HEK293 (cell line): ENCODE measurements at regions not wholly inside any gene's neighbourhood (a gene's known extent, or its start where the extent isn't known, plus 50 kb on each side); places are given as distances from the start of the nearest gene placed in this dataset.

Experiments
- CTCF ChIA-PET: fragments of 350-600 bp; formaldehyde crosslinking; extraction: SDS; loops from one replicate; lab custom pipeline; 2021; ENCODE audit warnings: antibody characterized with exemption; lab: Yijun Ruan, JAX
- POLR2A ChIA-PET: fragments of 300-600 bp; formaldehyde crosslinking; extraction: SDS; loops from one replicate; lab custom pipeline; 2020; ENCODE audit warnings: antibody characterized with exemption, inconsistent platforms; lab: Yijun Ruan, JAX
- H3K27ac ChIP-seq: fragments of 200-500 bp; sonication (Bioruptor generic); 2 replicates; pipeline ENCODE4 v1.5.1; 2014; ENCODE audit warnings: low read depth, low read length, control low read depth, inconsistent platforms; ENCODE audit errors: extremely low read depth
- H3K36me3 ChIP-seq, 2 experiments: fragments of 200-500 bp in 1 of 2; sonication (Bioruptor generic) in 1 of 2; 1 replicate in 1 of 2; 2 replicates in 1 of 2; pipeline ENCODE4 v1.5.1; 2014 to 2017; ENCODE audit warnings: inconsistent platforms in 2 of 2, low read length in 2 of 2; ENCODE audit not compliant: control insufficient read depth in 2 of 2, insufficient read depth in 1 of 2
- H3K4me1 ChIP-seq: fragments of 200-500 bp; sonication (Bioruptor generic); 2 replicates; pipeline ENCODE4 v1.5.1; 2014; ENCODE audit warnings: mild to moderate bottlenecking, low read length, inconsistent platforms; ENCODE audit not compliant: control insufficient read depth, insufficient read depth
- H3K4me3 ChIP-seq: 2 replicates; pipeline ENCODE4 v1.5.1; 2011; ENCODE audit warnings: low read depth, mild to moderate bottlenecking, control low read depth, low read length, moderate library complexity
- H3K9me3 ChIP-seq: fragments of 200-500 bp; sonication (Bioruptor generic); 2 replicates; pipeline ENCODE4 v1.5.1; 2014; ENCODE audit warnings: low read depth, low read length, inconsistent platforms; ENCODE audit not compliant: control insufficient read depth, insufficient read depth
- FEZF1 ChIP-seq: fragments of 450-650 bp; formaldehyde crosslinking; IDR thresholded peaks from 2 replicates; pipeline ENCODE4 v1.5.1; 2016; ENCODE audit warnings: missing biosample characterization, missing genetic modification characterization
- HOXC10 ChIP-seq: sonication (generic); formaldehyde crosslinking; IDR thresholded peaks from 2 replicates; pipeline ENCODE4 v1.8.1; 2023; ENCODE audit warnings: mild to moderate bottlenecking, missing genetic modification reagents
- IKZF3 ChIP-seq: fragments of 450-650 bp; IDR thresholded peaks from 2 replicates; pipeline ENCODE4 v1.5.0; 2018; ENCODE audit warnings: missing biosample characterization, mild to moderate bottlenecking, missing genetic modification characterization, moderate library complexity
- OSR2 ChIP-seq: fragments of 450-650 bp; formaldehyde crosslinking; IDR thresholded peaks from 2 replicates; pipeline ENCODE4 v1.5.1; 2016; ENCODE audit warnings: missing biosample characterization, missing genetic modification characterization
- PRDM1 ChIP-seq: fragments of 450-650 bp; formaldehyde crosslinking; IDR thresholded peaks from 2 replicates; pipeline ENCODE4; 2016; ENCODE audit warnings: missing biosample characterization, missing genetic modification characterization
- PRDM6 ChIP-seq: fragments of 450-650 bp; formaldehyde crosslinking; IDR thresholded peaks from 2 replicates; pipeline ENCODE4 v1.5.1; 2017; ENCODE audit warnings: missing biosample characterization, missing genetic modification characterization
- SP2 ChIP-seq: fragments of 450-650 bp; formaldehyde crosslinking; IDR thresholded peaks from 2 replicates; pipeline ENCODE4 v1.5.1; 2016; ENCODE audit warnings: missing biosample characterization, missing genetic modification characterization
- SP7 ChIP-seq: fragments of 450-650 bp; formaldehyde crosslinking; IDR thresholded peaks from 2 replicates; pipeline ENCODE4 v1.5.1; 2016; ENCODE audit warnings: missing biosample characterization, missing genetic modification characterization
- TCF7L2 ChIP-seq: IDR thresholded peaks from 2 replicates; pipeline ENCODE4 v1.6.1; 2011; ENCODE audit warnings: low read depth, mild to moderate bottlenecking, inconsistent platforms, low read length, moderate library complexity, borderline replicate concordance
- TRIM28 ChIP-seq: IDR thresholded peaks from 2 replicates; pipeline ENCODE4 v1.6.1; 2011; ENCODE audit warnings: low read length, control low read depth, borderline replicate concordance
- ZBTB48 ChIP-seq: fragments of 450-650 bp; formaldehyde crosslinking; IDR thresholded peaks from 2 replicates; pipeline ENCODE4 v1.5.1; 2016; ENCODE audit warnings: missing biosample characterization, missing genetic modification characterization
- ZFP3 ChIP-seq: fragments of 450-650 bp; formaldehyde crosslinking; IDR thresholded peaks from 2 replicates; pipeline ENCODE4 v1.5.1; 2016; ENCODE audit warnings: low read depth, missing biosample characterization, missing genetic modification characterization
- ZIC2 ChIP-seq: fragments of 450-650 bp; formaldehyde crosslinking; IDR thresholded peaks from 2 replicates; pipeline ENCODE4 v1.5.1; 2016; ENCODE audit warnings: missing biosample characterization, missing genetic modification characterization
- ZNF19 ChIP-seq: fragments of 450-650 bp; formaldehyde crosslinking; IDR thresholded peaks from 2 replicates; pipeline ENCODE4; 2016; ENCODE audit warnings: missing biosample characterization, missing genetic modification characterization, low read depth
- ZNF341 ChIP-seq: fragments of 450-650 bp; formaldehyde crosslinking; IDR thresholded peaks from 2 replicates; pipeline ENCODE4; 2016; ENCODE audit warnings: low read depth, missing biosample characterization, missing genetic modification characterization
- ZNF404 ChIP-seq: fragments of 450-650 bp; formaldehyde crosslinking; IDR thresholded peaks from 2 replicates; pipeline ENCODE4 v1.5.1; 2017; ENCODE audit warnings: missing biosample characterization, missing genetic modification characterization
- ZNF416 ChIP-seq: fragments of 450-650 bp; formaldehyde crosslinking; IDR thresholded peaks from 2 replicates; pipeline ENCODE4 v1.5.1; 2016; ENCODE audit warnings: missing biosample characterization, missing genetic modification characterization
- ZNF433 ChIP-seq: fragments of 450-650 bp; formaldehyde crosslinking; IDR thresholded peaks from 2 replicates; pipeline ENCODE4 v1.5.1; 2016; ENCODE audit warnings: missing biosample characterization, missing genetic modification characterization, low read depth
- ZNF501 ChIP-seq: fragments of 450-650 bp; formaldehyde crosslinking; IDR thresholded peaks from 2 replicates; pipeline ENCODE4 v1.5.1; 2016; ENCODE audit warnings: missing biosample characterization, missing genetic modification characterization
- ZNF624 ChIP-seq: fragments of 450-650 bp; formaldehyde crosslinking; IDR thresholded peaks from 2 replicates; pipeline ENCODE4 v1.5.1; 2017; ENCODE audit warnings: missing biosample characterization, missing genetic modification characterization
- ZNF626 ChIP-seq: fragments of 450-650 bp; sonication (Bioruptor Pico); formaldehyde crosslinking; IDR thresholded peaks from 2 replicates; pipeline ENCODE4 v1.5.1; 2018; ENCODE audit warnings: missing biosample characterization, missing genetic modification characterization, inconsistent platforms
- ZNF660 ChIP-seq: fragments of 450-650 bp; IDR thresholded peaks from 2 replicates; pipeline ENCODE4 v1.5.1; 2018; ENCODE audit warnings: missing biosample characterization, mild to moderate bottlenecking, missing genetic modification characterization
- ZNF664 ChIP-seq: fragments of 450-650 bp; formaldehyde crosslinking; IDR thresholded peaks from 2 replicates; pipeline ENCODE4 v1.5.1; 2016; ENCODE audit warnings: missing biosample characterization, missing genetic modification characterization
- ZNF701 ChIP-seq: fragments of 450-650 bp; formaldehyde crosslinking; IDR thresholded peaks from 2 replicates; pipeline ENCODE4 v1.5.1; 2016; ENCODE audit warnings: missing biosample characterization, missing genetic modification characterization
- ZNF792 ChIP-seq: fragments of 450-650 bp; formaldehyde crosslinking; IDR thresholded peaks from 2 replicates; pipeline ENCODE4 v1.5.1; 2016; ENCODE audit warnings: missing biosample characterization, missing genetic modification characterization
- ZNF830 ChIP-seq: fragments of 450-650 bp; IDR thresholded peaks from 2 replicates; pipeline ENCODE4 v1.5.0; 2018; ENCODE audit warnings: missing biosample characterization, missing genetic modification characterization, low read depth, mild to moderate bottlenecking, moderate library complexity
- ZSCAN23 ChIP-seq: fragments of 450-650 bp; formaldehyde crosslinking; IDR thresholded peaks from 2 replicates; pipeline ENCODE4 v1.5.1; 2016; ENCODE audit warnings: missing biosample characterization, missing genetic modification characterization
- TF ChIP-seq, protein P1 (sequence below): fragments of 450-650 bp; formaldehyde crosslinking; IDR thresholded peaks from 2 replicates; pipeline ENCODE4; 2016; ENCODE audit warnings: missing biosample characterization, missing genetic modification characterization
- TF ChIP-seq, protein P2 (sequence below): fragments of 450-650 bp; formaldehyde crosslinking; IDR thresholded peaks from 2 replicates; pipeline ENCODE4 v1.5.1; 2017; ENCODE audit warnings: missing biosample characterization, missing genetic modification characterization
- TF ChIP-seq, protein P3 (sequence below): fragments of 450-650 bp; formaldehyde crosslinking; IDR thresholded peaks from 2 replicates; pipeline ENCODE4 v1.5.1; 2016; ENCODE audit warnings: missing biosample characterization, missing genetic modification characterization

DNA sequence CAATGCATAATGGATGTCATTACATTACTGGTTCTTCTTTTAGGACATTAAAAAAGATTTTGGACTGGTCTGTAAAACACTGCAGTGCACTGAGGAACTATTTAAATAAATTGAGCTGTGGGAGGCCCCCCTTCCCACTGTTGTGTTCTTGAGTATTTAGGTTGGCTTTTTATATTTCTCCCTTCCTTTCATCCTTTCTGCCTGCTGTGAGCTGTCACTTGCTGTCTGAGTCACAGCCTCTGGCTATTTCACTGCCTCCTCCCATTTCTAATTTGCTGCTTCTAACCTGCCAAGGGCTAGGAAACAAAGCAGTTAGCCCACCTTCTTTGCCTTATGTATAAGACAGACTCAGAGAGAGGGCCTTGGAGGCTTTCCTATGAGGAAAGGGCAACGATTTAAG, 89.0 kb upstream of the FNDC3B start:
- no peak overlapping the region for H3K4me3 ChIP-seq
- H3K36me3 ChIP-seq = no peaks in the 10 kb centered on the region
- TF ChIP-seq PRDM6 (tag by site-specific recombination) = peak; percentile 75
- TF ChIP-seq, protein P1, sequence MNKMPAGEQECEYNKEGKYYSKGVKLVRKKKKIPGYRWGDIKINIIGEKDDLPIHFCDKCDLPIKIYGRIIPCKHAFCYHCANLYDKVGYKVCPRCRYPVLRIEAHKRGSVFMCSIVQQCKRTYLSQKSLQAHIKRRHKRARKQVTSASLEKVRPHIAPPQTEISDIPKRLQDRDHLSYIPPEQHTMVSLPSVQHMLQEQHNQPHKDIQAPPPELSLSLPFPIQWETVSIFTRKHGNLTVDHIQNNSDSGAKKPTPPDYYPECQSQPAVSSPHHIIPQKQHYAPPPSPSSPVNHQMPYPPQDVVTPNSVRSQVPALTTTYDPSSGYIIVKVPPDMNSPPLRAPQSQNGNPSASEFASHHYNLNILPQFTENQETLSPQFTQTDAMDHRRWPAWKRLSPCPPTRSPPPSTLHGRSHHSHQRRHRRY (tag by site-specific recombination) = no peak
- peak; percentile 61 for TF ChIP-seq ZIC2
- no peak for TF ChIP-seq ZNF664
- TF ChIP-seq ZNF433 (tag by site-specific recombination) = no peak
- TF ChIP-seq OSR2 = no peak
- TF ChIP-seq IKZF3 (tag by site-specific recombination) = peak; percentile 10; the same call in 1 of the 2 replicates
- 0 out of 2 replicates have a peak, but pooled peaks have one; percentile 47 for TF ChIP-seq ZNF660 (tag by site-specific recombination)
- no peak for TF ChIP-seq SP7 (tag by site-specific recombination)
- TF ChIP-seq ZNF501 (tag by site-specific recombination) = no peak
- TF ChIP-seq FEZF1 (tag by site-specific recombination) = peak; percentile 22; the same call in 1 of the 2 replicates
- TF ChIP-seq ZNF701 (tag by site-specific recombination) = no peak
- TF ChIP-seq ZFP3 (tag by site-specific recombination) = no peak
- peak; percentile 78 for TF ChIP-seq PRDM1 (tag by site-specific recombination)
- TF ChIP-seq ZNF19 = no peak
- peak; percentile 39; the same call in 1 of the 2 replicates for TF ChIP-seq TRIM28
- peak; percentile 82; the same call in 1 of the 2 replicates for TF ChIP-seq TCF7L2
- no peak for TF ChIP-seq ZNF341 (tag by site-specific recombination)
- peak; percentile 66; the same call in 1 of the 2 replicates for TF ChIP-seq ZBTB48 (tag by site-specific recombination)
- TF ChIP-seq, protein P2, sequence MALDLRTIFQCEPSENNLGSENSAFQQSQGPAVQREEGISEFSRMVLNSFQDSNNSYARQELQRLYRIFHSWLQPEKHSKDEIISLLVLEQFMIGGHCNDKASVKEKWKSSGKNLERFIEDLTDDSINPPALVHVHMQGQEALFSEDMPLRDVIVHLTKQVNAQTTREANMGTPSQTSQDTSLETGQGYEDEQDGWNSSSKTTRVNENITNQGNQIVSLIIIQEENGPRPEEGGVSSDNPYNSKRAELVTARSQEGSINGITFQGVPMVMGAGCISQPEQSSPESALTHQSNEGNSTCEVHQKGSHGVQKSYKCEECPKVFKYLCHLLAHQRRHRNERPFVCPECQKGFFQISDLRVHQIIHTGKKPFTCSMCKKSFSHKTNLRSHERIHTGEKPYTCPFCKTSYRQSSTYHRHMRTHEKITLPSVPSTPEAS = no peak
- no peak for TF ChIP-seq ZNF624 (tag by site-specific recombination)
- no peak overlapping the region for H3K27ac ChIP-seq
- POLR2A ChIA-PET = no interaction called here
- no peaks in the 10 kb centered on the region for H3K9me3 ChIP-seq
- peaks cover 4% of the 10 kb centered on the region for H3K4me1 ChIP-seq
- CTCF ChIA-PET = no interaction called here

- H3K4me1 ChIP-seq = peaks cover 4% of the 10 kb centered on the region
- H3K36me3 ChIP-seq = no peaks in the 10 kb centered on the region
- CTCF ChIA-PET = no interaction called here
Observed at GRCh38 chr3:171951597-171951996, 87.8 kb upstream of the FNDC3B start.

More at GRCh38 chr3:171951597-171951996, 87.8 kb upstream of the FNDC3B start:
- Histone ChIP-seq H3K4me3 (no peak overlapping the region), H3K27ac (no peak overlapping the region), H3K9me3 (no peaks in the 10 kb centered on the region)
- TF ChIP-seq SP2 (tag by site-specific recombination) = no peak
- no peak for TF ChIP-seq ZNF404
- TF ChIP-seq ZNF19 = no peak
- TF ChIP-seq ZNF792 = no peak
- TF ChIP-seq ZSCAN23 (tag by site-specific recombination) = no peak
- TF ChIP-seq, protein P3, sequence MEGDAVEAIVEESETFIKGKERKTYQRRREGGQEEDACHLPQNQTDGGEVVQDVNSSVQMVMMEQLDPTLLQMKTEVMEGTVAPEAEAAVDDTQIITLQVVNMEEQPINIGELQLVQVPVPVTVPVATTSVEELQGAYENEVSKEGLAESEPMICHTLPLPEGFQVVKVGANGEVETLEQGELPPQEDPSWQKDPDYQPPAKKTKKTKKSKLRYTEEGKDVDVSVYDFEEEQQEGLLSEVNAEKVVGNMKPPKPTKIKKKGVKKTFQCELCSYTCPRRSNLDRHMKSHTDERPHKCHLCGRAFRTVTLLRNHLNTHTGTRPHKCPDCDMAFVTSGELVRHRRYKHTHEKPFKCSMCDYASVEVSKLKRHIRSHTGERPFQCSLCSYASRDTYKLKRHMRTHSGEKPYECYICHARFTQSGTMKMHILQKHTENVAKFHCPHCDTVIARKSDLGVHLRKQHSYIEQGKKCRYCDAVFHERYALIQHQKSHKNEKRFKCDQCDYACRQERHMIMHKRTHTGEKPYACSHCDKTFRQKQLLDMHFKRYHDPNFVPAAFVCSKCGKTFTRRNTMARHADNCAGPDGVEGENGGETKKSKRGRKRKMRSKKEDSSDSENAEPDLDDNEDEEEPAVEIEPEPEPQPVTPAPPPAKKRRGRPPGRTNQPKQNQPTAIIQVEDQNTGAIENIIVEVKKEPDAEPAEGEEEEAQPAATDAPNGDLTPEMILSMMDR (tag by site-specific recombination) = no peak
- TF ChIP-seq ZNF830 (tag by site-specific recombination) = no peak
- TF ChIP-seq HOXC10 (CRISPR knock-in tag) = no peak
- TF ChIP-seq ZNF416 = no peak
- no peak for TF ChIP-seq ZNF626 (tag by site-specific recombination)
- POLR2A ChIA-PET = no interaction called here
